ENCODE measurements at regions not wholly inside any gene's neighbourhood (a gene's known extent, or its start where the extent isn't known, plus 50 kb on each side); places are given as distances from the start of the nearest gene placed in this dataset.

DNA sequence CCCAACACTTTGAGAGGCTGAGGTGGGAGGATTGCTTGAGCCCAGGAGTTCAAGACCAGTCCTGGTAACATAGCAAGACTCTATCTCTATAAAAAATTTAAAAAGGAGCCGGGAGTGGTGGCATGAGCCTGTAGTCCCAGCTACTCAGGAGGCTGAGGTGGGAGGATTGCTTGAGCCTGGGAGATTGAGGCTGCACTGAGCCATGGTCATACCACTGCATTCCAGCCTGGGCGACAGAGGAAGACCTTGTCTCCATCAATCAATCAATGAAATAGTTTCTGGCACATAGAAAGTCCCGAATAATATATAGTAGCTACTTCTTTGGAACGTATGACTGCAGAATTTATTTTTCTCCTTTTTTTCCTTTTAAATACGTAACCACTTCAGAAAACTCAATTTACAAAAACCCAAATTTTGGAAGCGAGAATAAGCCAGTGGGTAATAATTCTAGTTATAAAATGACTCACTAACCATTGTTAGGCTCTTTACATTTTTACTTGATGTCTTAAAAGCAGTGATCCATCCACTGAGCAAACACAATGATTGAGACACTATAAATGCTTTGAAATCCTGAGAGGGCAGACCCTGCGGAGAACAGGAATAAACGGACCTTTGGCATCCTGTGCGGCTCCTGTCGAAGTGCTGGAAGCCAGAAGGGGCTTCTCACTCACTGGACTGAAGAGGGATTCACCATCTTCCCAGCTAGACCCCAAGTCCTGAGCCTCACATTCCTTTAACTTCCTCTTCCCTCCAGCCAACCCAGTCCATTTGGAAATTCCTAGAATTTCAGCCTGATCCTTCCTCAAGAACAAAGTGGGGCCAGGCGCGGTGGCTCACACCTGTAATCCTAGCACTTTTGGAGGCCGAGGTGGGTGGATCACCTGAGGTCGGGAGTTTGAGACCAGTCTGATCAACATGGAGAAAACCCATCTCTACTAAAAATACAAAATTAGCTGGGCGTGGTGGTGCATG is 68.4 kb upstream of the MFGE8 start:
- DNase-seq (ENCODE audit: extremely low spot score): no peak
- TF ChIP-seq, protein P1, sequence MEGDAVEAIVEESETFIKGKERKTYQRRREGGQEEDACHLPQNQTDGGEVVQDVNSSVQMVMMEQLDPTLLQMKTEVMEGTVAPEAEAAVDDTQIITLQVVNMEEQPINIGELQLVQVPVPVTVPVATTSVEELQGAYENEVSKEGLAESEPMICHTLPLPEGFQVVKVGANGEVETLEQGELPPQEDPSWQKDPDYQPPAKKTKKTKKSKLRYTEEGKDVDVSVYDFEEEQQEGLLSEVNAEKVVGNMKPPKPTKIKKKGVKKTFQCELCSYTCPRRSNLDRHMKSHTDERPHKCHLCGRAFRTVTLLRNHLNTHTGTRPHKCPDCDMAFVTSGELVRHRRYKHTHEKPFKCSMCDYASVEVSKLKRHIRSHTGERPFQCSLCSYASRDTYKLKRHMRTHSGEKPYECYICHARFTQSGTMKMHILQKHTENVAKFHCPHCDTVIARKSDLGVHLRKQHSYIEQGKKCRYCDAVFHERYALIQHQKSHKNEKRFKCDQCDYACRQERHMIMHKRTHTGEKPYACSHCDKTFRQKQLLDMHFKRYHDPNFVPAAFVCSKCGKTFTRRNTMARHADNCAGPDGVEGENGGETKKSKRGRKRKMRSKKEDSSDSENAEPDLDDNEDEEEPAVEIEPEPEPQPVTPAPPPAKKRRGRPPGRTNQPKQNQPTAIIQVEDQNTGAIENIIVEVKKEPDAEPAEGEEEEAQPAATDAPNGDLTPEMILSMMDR (IDR thresholded peaks at IDR 0.05; ENCODE audit: control extremely low read depth, extremely low read depth, low read depth, missing control alignments): no peak
- POLR2A ChIA-PET: interaction anchor here (0.6 kb wide), 1 partner anchor 19 kb away, joined by 5 read pairs; no protein-coding TSS in a partner anchor
- CTCF ChIA-PET: interaction anchor here (1.6 kb wide), 1 partner anchor 37 kb away, joined by 4 read pairs; no protein-coding TSS in a partner anchor

DNA sequence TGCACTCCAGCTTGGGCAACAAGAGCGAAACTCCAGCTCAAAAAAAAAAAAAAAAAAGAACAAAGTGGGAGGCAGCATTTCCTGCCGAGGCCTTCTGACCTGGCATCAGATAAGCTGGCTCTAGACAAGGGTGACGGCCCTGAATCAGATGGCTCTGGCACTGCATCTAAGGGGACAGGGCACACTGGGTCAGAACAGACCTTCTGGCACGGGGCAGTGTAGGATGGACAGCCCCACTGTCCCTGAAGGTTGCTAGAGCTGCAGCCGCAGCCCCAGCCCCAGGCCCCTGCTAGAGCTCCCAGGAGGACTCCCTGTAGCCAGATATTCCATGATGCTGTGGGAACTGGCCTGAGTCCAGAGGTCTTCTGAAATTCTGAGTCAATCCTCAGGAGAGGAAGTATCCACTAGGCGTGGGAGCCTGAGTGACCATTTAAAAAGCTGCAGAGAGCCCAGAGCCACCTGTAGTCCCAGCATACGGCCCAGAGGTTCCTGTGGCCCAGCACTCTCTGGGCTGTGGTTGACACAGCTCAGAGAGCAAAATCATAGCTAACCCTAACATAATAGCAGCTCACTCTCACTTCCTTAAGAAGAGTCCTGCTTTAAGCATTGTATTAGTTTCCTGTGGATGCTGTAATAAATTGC is 69.2 kb upstream of the MFGE8 start:
- CTCF ChIA-PET: interaction anchor here (1.6 kb wide), 1 partner anchor 36 kb away, joined by 4 read pairs; no protein-coding TSS in a partner anchor
- TF ChIP-seq, protein P1 (IDR thresholded peaks at IDR 0.05; ENCODE audit: control extremely low read depth, extremely low read depth, low read depth, missing control alignments): no peak
- DNase-seq (ENCODE audit: extremely low spot score): peak; percentile 69
- POLR2A ChIA-PET: interaction anchor here (0.6 kb wide), 1 partner anchor 18 kb away, joined by 5 read pairs; no protein-coding TSS in a partner anchor

DNA sequence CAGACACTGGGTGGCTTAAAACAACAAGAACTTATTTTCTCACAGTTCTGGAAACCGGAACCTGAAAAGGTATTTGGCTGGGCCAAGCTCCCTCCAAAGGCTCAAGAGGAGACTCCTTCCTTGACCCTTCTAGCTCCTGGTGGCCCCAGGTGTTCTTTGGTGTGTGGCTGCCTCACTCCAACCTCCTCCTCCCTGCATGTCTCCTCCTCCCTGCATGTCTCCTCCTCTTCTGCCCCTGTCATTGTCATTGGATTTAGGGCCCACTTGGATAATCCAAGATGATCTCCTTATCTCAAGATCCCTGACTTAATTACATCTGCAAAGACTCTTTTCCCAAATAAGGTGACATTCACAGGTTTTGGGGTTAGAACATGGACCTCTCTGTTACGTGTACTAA is 69.8 kb upstream of the MFGE8 start:
- ChIA-PET CTCF (no interaction called here), POLR2A (no interaction called here)
- DNase-seq (ENCODE audit: extremely low spot score): no peak
- TF ChIP-seq, protein P1 (IDR thresholded peaks at IDR 0.05; ENCODE audit: control extremely low read depth, extremely low read depth, low read depth, missing control alignments): no peak

DNA sequence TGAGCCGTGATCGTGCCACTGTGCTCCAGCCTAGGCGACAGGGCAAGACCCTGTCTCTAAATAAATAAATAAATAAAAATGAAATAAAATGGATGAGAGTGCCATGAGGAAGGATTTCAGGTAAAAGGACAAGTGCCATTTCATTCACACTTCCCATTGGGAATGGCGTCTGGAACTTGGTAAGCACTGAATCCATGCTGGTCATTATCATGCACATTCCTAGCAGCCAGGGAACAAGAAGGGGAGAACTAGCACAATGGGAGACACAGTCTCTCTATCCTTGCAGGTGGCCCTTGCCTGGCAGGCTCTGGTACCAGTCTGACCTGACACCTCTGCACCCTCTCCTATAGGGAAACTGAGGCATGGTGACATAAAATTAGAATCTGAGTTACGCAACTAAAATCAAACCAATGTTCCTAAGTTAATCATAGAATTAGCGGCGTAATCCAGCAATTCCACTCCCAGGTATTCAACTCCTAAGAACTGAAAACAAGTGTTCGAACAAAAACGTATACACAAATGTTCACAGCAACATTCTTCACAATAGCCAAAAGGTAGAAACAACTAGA is 70.8 kb upstream of the MFGE8 start:
- no peak for DNase-seq (ENCODE audit: extremely low spot score)
- POLR2A ChIA-PET: no interaction called here
- TF ChIP-seq, protein P1 (IDR thresholded peaks at IDR 0.05; ENCODE audit: control extremely low read depth, extremely low read depth, low read depth, missing control alignments): no peak
- CTCF ChIA-PET: no interaction called here

DNA sequence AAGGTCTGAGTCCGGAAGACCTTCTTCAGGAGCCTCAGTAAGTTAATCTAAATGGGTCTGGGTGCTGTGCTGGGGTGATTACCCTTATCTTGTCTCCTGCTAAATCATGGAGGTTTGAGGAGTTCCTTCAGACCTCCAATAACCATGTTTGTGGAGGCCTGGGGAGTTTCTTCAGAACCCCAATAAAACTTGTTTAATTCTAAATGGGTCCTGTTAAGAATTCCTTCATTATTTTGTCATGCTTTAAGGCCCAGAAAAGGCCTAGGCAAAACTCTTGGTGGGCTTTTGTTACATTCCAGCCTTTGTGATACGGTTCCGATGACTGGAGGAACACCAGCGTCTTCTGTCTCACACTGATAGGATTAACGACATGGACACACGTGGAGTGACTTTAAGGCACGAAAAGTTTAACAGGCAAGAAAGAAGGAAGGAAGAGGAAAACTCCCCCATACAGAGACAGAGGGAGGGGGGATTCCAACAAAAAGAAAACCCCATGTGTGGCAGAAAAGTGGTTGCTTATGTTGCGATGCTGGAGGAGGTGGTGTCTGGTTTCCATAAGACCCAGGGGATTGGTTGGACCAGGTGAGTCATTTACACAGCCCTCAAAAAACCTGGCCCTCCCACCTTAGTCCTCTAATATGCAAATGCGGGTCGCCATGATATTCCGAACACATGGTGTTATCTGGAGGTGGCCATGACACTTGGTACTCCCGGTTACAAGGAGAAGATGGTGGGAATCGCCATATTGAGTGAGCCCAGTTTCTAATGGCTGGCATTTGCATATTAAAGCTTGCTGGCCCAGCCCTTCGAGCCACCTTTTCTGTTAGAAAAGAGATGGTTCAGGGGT is 72.6 kb upstream of the MFGE8 start:
- POLR2A ChIA-PET: no interaction called here
- CTCF ChIA-PET: interaction anchor here (1.2 to 1.5 kb wide), 2 partner anchors 37 to 107 kb away, joined by 3 to 5 read pairs; no protein-coding TSS in a partner anchor
- no peak for DNase-seq (ENCODE audit: extremely low spot score)
- TF ChIP-seq, protein P1 (IDR thresholded peaks at IDR 0.05; ENCODE audit: control extremely low read depth, extremely low read depth, low read depth, missing control alignments): no peak
